ENCODE measurements at regions not wholly inside any gene's neighbourhood (a gene's known extent, or its start where the extent isn't known, plus 50 kb on each side); places are given as distances from the start of the nearest gene placed in this dataset.
"Not testable (repeated sequence)": the region's sequence is repeated elsewhere in the genome, so short reads cannot be mapped to it uniquely, and the experiment has no call there.

- intact Hi-C loops (cut with micrococcal nuclease): no loop called here
- Mint-ChIP-seq H3K9me3 (no peaks in the 10 kb centered on the region), H3K27me3 (ENCODE audit: low read depth) (no peaks in the 10 kb centered on the region), H3K36me3 (ENCODE audit: low read depth) (no peaks in the 10 kb centered on the region), H3K4me1 (ENCODE audit: low read depth) (no peaks in the 10 kb centered on the region), H3K27ac (no peak overlapping the region), H3K4me3 (ENCODE audit: low read depth) (no peak overlapping the region)
- no peak for DNase-seq (ENCODE audit: low spot score)
Observed at GRCh38 chr11:42996421-42997307, 315.1 kb upstream of the API5 start.

GRCh38 chr11:43004879-43005278 lies 306.9 kb upstream of the API5 start:
- H3K36me3 Mint-ChIP-seq (ENCODE audit: low read depth); H3K4me3 Mint-ChIP-seq (ENCODE audit: low read depth); H3K27ac Mint-ChIP-seq; intact Hi-C loops (cut with micrococcal nuclease); H3K4me1 Mint-ChIP-seq (ENCODE audit: low read depth); DNase-seq (ENCODE audit: low spot score); H3K27me3 Mint-ChIP-seq (ENCODE audit: low read depth): not testable (repeated sequence)
- peaks cover 25% of the 10 kb centered on the region for H3K9me3 Mint-ChIP-seq

GRCh38 chr11:43010042-43010441 lies 301.8 kb upstream of the API5 start:
- no peak overlapping the region for H3K27ac Mint-ChIP-seq
- peaks cover 20% of the 10 kb centered on the region for H3K9me3 Mint-ChIP-seq
- intact Hi-C loops (cut with micrococcal nuclease): no loop called here
- no peak overlapping the region for H3K4me3 Mint-ChIP-seq (ENCODE audit: low read depth)
- no peak for DNase-seq (ENCODE audit: low spot score)
- no peaks in the 10 kb centered on the region for H3K4me1 Mint-ChIP-seq (ENCODE audit: low read depth)
- no peaks in the 10 kb centered on the region for H3K36me3 Mint-ChIP-seq (ENCODE audit: low read depth)
- no peaks in the 10 kb centered on the region for H3K27me3 Mint-ChIP-seq (ENCODE audit: low read depth)

- intact Hi-C loops (cut with micrococcal nuclease): no loop called here
- no peaks in the 10 kb centered on the region for H3K36me3 Mint-ChIP-seq (ENCODE audit: low read depth)
- DNase-seq (ENCODE audit: low spot score): no peak
- no peaks in the 10 kb centered on the region for H3K4me1 Mint-ChIP-seq (ENCODE audit: low read depth)
- H3K9me3 Mint-ChIP-seq: no peaks in the 10 kb centered on the region
- no peak overlapping the region for H3K27ac Mint-ChIP-seq
- no peaks in the 10 kb centered on the region for H3K27me3 Mint-ChIP-seq (ENCODE audit: low read depth)
- no peak overlapping the region for H3K4me3 Mint-ChIP-seq (ENCODE audit: low read depth)
Observed at GRCh38 chr11:43012606-43013005, 299.2 kb upstream of the API5 start.

GRCh38 chr11:43021466-43021865 lies 290.3 kb upstream of the API5 start:
- Mint-ChIP-seq H3K4me1 (ENCODE audit: low read depth) (no peaks in the 10 kb centered on the region), H3K36me3 (ENCODE audit: low read depth) (no peaks in the 10 kb centered on the region), H3K4me3 (ENCODE audit: low read depth) (no peak overlapping the region), H3K9me3 (no peaks in the 10 kb centered on the region), H3K27ac (no peak overlapping the region), H3K27me3 (ENCODE audit: low read depth) (no peaks in the 10 kb centered on the region)
- DNase-seq (ENCODE audit: low spot score): no peak
- intact Hi-C loops (cut with micrococcal nuclease): no loop called here

- Mint-ChIP-seq H3K9me3 (peaks cover 8% of the 10 kb centered on the region), H3K4me1 (ENCODE audit: low read depth) (no peaks in the 10 kb centered on the region), H3K36me3 (ENCODE audit: low read depth) (no peaks in the 10 kb centered on the region), H3K4me3 (ENCODE audit: low read depth) (no peak overlapping the region), H3K27ac (no peak overlapping the region), H3K27me3 (ENCODE audit: low read depth) (no peaks in the 10 kb centered on the region)
- no peak for DNase-seq (ENCODE audit: low spot score)
- intact Hi-C loops (cut with micrococcal nuclease): no loop called here
Observed at GRCh38 chr11:43034341-43034740, 277.5 kb upstream of the API5 start.

GRCh38 chr11:43035086-43035485 lies 276.7 kb upstream of the API5 start:
- Mint-ChIP-seq H3K9me3 (peaks cover 10% of the 10 kb centered on the region), H3K27ac (no peak overlapping the region), H3K36me3 (ENCODE audit: low read depth) (no peaks in the 10 kb centered on the region), H3K4me3 (ENCODE audit: low read depth) (no peak overlapping the region), H3K4me1 (ENCODE audit: low read depth) (no peaks in the 10 kb centered on the region), H3K27me3 (ENCODE audit: low read depth) (no peaks in the 10 kb centered on the region)
- intact Hi-C loops (cut with micrococcal nuclease): no loop called here
- no peak for DNase-seq (ENCODE audit: low spot score)

- H3K36me3 Mint-ChIP-seq (ENCODE audit: low read depth): no peaks in the 10 kb centered on the region
- H3K4me3 Mint-ChIP-seq (ENCODE audit: low read depth): no peak overlapping the region
- no peak overlapping the region for H3K27ac Mint-ChIP-seq
- no peak for DNase-seq (ENCODE audit: low spot score)
- no peaks in the 10 kb centered on the region for H3K27me3 Mint-ChIP-seq (ENCODE audit: low read depth)
- intact Hi-C loops (cut with micrococcal nuclease): no loop called here
- no peaks in the 10 kb centered on the region for H3K9me3 Mint-ChIP-seq
- H3K4me1 Mint-ChIP-seq (ENCODE audit: low read depth): no peaks in the 10 kb centered on the region
Observed at GRCh38 chr11:43053638-43054412, 258.0 kb upstream of the API5 start.

- no peak overlapping the region for H3K4me3 Mint-ChIP-seq (ENCODE audit: low read depth)
- no peaks in the 10 kb centered on the region for H3K4me1 Mint-ChIP-seq (ENCODE audit: low read depth)
- no peaks in the 10 kb centered on the region for H3K36me3 Mint-ChIP-seq (ENCODE audit: low read depth)
- no peaks in the 10 kb centered on the region for H3K27me3 Mint-ChIP-seq (ENCODE audit: low read depth)
- H3K27ac Mint-ChIP-seq: no peak overlapping the region
- intact Hi-C loops (cut with micrococcal nuclease): no loop called here
- no peak for DNase-seq (ENCODE audit: low spot score)
- H3K9me3 Mint-ChIP-seq: no peaks in the 10 kb centered on the region
Observed at GRCh38 chr11:43067681-43068080, 244.1 kb upstream of the API5 start.

- H3K27ac Mint-ChIP-seq: no peak overlapping the region
- no peaks in the 10 kb centered on the region for H3K4me1 Mint-ChIP-seq (ENCODE audit: low read depth)
- DNase-seq (ENCODE audit: low spot score): no peak
- intact Hi-C loops (cut with micrococcal nuclease): loop anchor here (5.0 kb wide), 1 partner anchor 154 kb away; no protein-coding TSS in a partner anchor
- no peaks in the 10 kb centered on the region for H3K27me3 Mint-ChIP-seq (ENCODE audit: low read depth)
- H3K9me3 Mint-ChIP-seq: peaks cover 6% of the 10 kb centered on the region
- no peaks in the 10 kb centered on the region for H3K36me3 Mint-ChIP-seq (ENCODE audit: low read depth)
- no peak overlapping the region for H3K4me3 Mint-ChIP-seq (ENCODE audit: low read depth)
Observed at GRCh38 chr11:43071338-43071737, 240.5 kb upstream of the API5 start.

- Mint-ChIP-seq H3K36me3 (ENCODE audit: low read depth) (no peaks in the 10 kb centered on the region), H3K9me3 (peaks cover 6% of the 10 kb centered on the region), H3K27me3 (ENCODE audit: low read depth) (no peaks in the 10 kb centered on the region), H3K4me3 (ENCODE audit: low read depth) (no peak overlapping the region), H3K4me1 (ENCODE audit: low read depth) (no peaks in the 10 kb centered on the region), H3K27ac (no peak overlapping the region)
- DNase-seq (ENCODE audit: low spot score): no peak
- intact Hi-C loops (cut with micrococcal nuclease): loop anchor here (5.0 kb wide), 1 partner anchor 155 kb away; no protein-coding TSS in a partner anchor
Observed at GRCh38 chr11:43072096-43072495, 239.7 kb upstream of the API5 start.

GRCh38 chr11:43072911-43073310 lies 238.9 kb upstream of the API5 start:
- intact Hi-C loops (cut with micrococcal nuclease): loop anchor here (5.0 kb wide), 1 partner anchor 156 kb away; no protein-coding TSS in a partner anchor
- H3K27ac Mint-ChIP-seq: no peak overlapping the region

GRCh38 chr11:43074810-43075209 lies 237.0 kb upstream of the API5 start:
- no peak for DNase-seq (ENCODE audit: low spot score)
- intact Hi-C loops (cut with micrococcal nuclease): loop anchor here (5.0 kb wide), 1 partner anchor 158 kb away; no protein-coding TSS in a partner anchor
- H3K27ac Mint-ChIP-seq: no peak overlapping the region
- H3K4me3 Mint-ChIP-seq (ENCODE audit: low read depth): no peak overlapping the region
- H3K4me1 Mint-ChIP-seq (ENCODE audit: low read depth): no peaks in the 10 kb centered on the region
- H3K9me3 Mint-ChIP-seq: peaks cover 6% of the 10 kb centered on the region
- H3K27me3 Mint-ChIP-seq (ENCODE audit: low read depth): no peaks in the 10 kb centered on the region
- H3K36me3 Mint-ChIP-seq (ENCODE audit: low read depth): no peaks in the 10 kb centered on the region

More at GRCh38 chr11:43072911-43073310, 238.9 kb upstream of the API5 start:
- Mint-ChIP-seq H3K4me3 (ENCODE audit: low read depth) (no peak overlapping the region), H3K27me3 (ENCODE audit: low read depth) (no peaks in the 10 kb centered on the region), H3K9me3 (peaks cover 6% of the 10 kb centered on the region), H3K36me3 (ENCODE audit: low read depth) (no peaks in the 10 kb centered on the region), H3K4me1 (ENCODE audit: low read depth) (no peaks in the 10 kb centered on the region)
- DNase-seq (ENCODE audit: low spot score): no peak

All from activated T-helper 2 cell treated with anti-CD3 and anti-CD28 coated beads, Interferon-gamma antibody, Interleukin-2, Interleukin-4, amounts not matched to agents 10 μg/mL and 5 μg/mL and 100 μg/mL, durations not matched to agents 14 hours and 24 hours and 36 hours (primary cell).